ENCODE measurements at regions not wholly inside any gene's neighbourhood (a gene's known extent, or its start where the extent isn't known, plus 50 kb on each side); places are given as distances from the start of the nearest gene placed in this dataset.

GRCh38 chr11:31861011-31861410, 49.9 kb upstream of the PAX6 start:
- DNase-seq: no peak
